HL-60 (cell line): ENCODE measurements at regions not wholly inside any gene's neighbourhood (a gene's known extent, or its start where the extent isn't known, plus 50 kb on each side); places are given as distances from the start of the nearest gene placed in this dataset.

ENCODE experiments used
- CTCF ChIP-seq: IDR thresholded peaks from one replicate; pipeline ENCODE4 v1.5.1; 2011; ENCODE audit warnings: low read length, control low read depth, inconsistent platforms; ENCODE audit not compliant: insufficient read depth
- POLR2AphosphoS5 ChIP-seq: IDR thresholded peaks from 2 replicates; pipeline ENCODE4 v1.6.1; 2012; ENCODE audit warnings: low read depth

- no peak for TF ChIP-seq CTCF
- no peak for TF ChIP-seq POLR2AphosphoS5
Observed at GRCh38 chr9:119802621-119803020, 433.4 kb upstream of the BRINP1 start.
